DMS 273 treated with DMSO at 0.1 percent for 48 hours (cell line): ENCODE measurements at regions not wholly inside any gene's neighbourhood (a gene's known extent, or its start where the extent isn't known, plus 50 kb on each side); places are given as distances from the start of the nearest gene placed in this dataset.

Experiments used
- DNase-seq: peaks from one replicate; lab custom pipeline; 2025; lab: John Stamatoyannopoulos, UW

- DNase-seq = peak; percentile 78
These were observed 105.4 kb upstream of the ZMIZ1 start for GRCh38 chr10:78963074-78964034.

GRCh38 chr10:78964274-78964951 lies 104.4 kb upstream of the ZMIZ1 start:
- no peak for DNase-seq

- no peak for DNase-seq
These were observed 103.7 kb upstream of the ZMIZ1 start for GRCh38 chr10:78964952-78965633.

GRCh38 chr10:78966182-78966787 lies 102.5 kb upstream of the ZMIZ1 start:
- DNase-seq = no peak

- DNase-seq = no peak
These were observed 101.8 kb upstream of the ZMIZ1 start for GRCh38 chr10:78966844-78967488.

- DNase-seq = no peak
These were observed 100.3 kb upstream of the ZMIZ1 start for GRCh38 chr10:78968300-78968942.

GRCh38 chr10:78968943-78969342 lies 99.8 kb upstream of the ZMIZ1 start:
- DNase-seq = no peak

GRCh38 chr10:78969719-78970118 lies 99.0 kb upstream of the ZMIZ1 start:
- DNase-seq = no peak

- DNase-seq = no peak
These were observed 98.5 kb upstream of the ZMIZ1 start for GRCh38 chr10:78970261-78970660.

GRCh38 chr10:78971094-78971682 lies 97.6 kb upstream of the ZMIZ1 start:
- no peak for DNase-seq

- no peak for DNase-seq
These were observed 96.4 kb upstream of the ZMIZ1 start for GRCh38 chr10:78972160-78972946.

GRCh38 chr10:78972947-78973900 lies 95.5 kb upstream of the ZMIZ1 start:
- DNase-seq = peak; percentile 82

GRCh38 chr10:78973901-78974616 lies 94.7 kb upstream of the ZMIZ1 start:
- peak; percentile 68 for DNase-seq

- DNase-seq = peak; percentile 59
These were observed 94.0 kb upstream of the ZMIZ1 start for GRCh38 chr10:78974617-78975317.

- no peak for DNase-seq
These were observed 92.8 kb upstream of the ZMIZ1 start for GRCh38 chr10:78975926-78976325.

GRCh38 chr10:78976825-78977755 lies 91.7 kb upstream of the ZMIZ1 start:
- DNase-seq = no peak
